Fibroblast of lung (primary cell): ENCODE measurements at regions not wholly inside any gene's neighbourhood (a gene's known extent, or its start where the extent isn't known, plus 50 kb on each side); places are given as distances from the start of the nearest gene placed in this dataset.

Experiments
- DNase-seq, 2 donors: peaks; one replicate each; pipeline versions ENCODE4 v3.0.0 to v3.0.0-alpha.2; 2010; ENCODE audit warnings: low read depth in 2 of 2
- H2AFZ ChIP-seq: 2 replicates; pipeline ENCODE4 v1.5.1; 2012; ENCODE audit warnings: low read length, control low read depth, inconsistent platforms
- H3K27ac ChIP-seq: 2 replicates; pipeline ENCODE4 v1.5.1; 2011; ENCODE audit warnings: low read length, control low read depth; ENCODE audit not compliant: insufficient read depth
- H3K27me3 ChIP-seq: 2 replicates; pipeline ENCODE4 v1.5.1; 2011; ENCODE audit warnings: mild to moderate bottlenecking, low read length; ENCODE audit not compliant: control insufficient read depth, insufficient read depth
- H3K36me3 ChIP-seq: 2 replicates; pipeline ENCODE4 v1.5.1; 2011; ENCODE audit warnings: low read length; ENCODE audit not compliant: control insufficient read depth, insufficient read depth
- H3K4me1 ChIP-seq: 2 replicates; pipeline ENCODE4 v1.5.1; 2011; ENCODE audit warnings: low read length; ENCODE audit not compliant: control insufficient read depth, insufficient read depth; ENCODE audit errors: extremely low read depth
- H3K4me2 ChIP-seq: 2 replicates; pipeline ENCODE4 v1.5.1; 2011; ENCODE audit warnings: low read length, control low read depth; ENCODE audit not compliant: insufficient read depth; ENCODE audit errors: extremely low read depth
- H3K4me3 ChIP-seq, 4 experiments: fragments of 200-600 bp in 1 of 4; sonication (generic) in 1 of 4; replicated peaks in 1 of 4; 2 replicates each; pipeline ENCODE4 v1.5.1; 2011 to 2016; ENCODE audit warnings: low read length in 4 of 4, low read depth in 3 of 4, mild to moderate bottlenecking in 3 of 4, control low read depth in 2 of 4, inconsistent platforms in 1 of 4, mixed read lengths in 1 of 4; ENCODE audit not compliant: insufficient read depth in 1 of 4; ENCODE audit errors: control extremely low read depth in 1 of 4
- H3K79me2 ChIP-seq: 2 replicates; pipeline ENCODE4 v1.5.1; 2012; ENCODE audit warnings: mild to moderate bottlenecking, low read length, inconsistent platforms; ENCODE audit not compliant: control insufficient read depth, insufficient read depth
- H3K9ac ChIP-seq: 2 replicates; pipeline ENCODE4 v1.5.1; 2011; ENCODE audit warnings: mild to moderate bottlenecking, low read length, control low read depth; ENCODE audit not compliant: insufficient read depth
- H3K9me3 ChIP-seq: 2 replicates; pipeline ENCODE4 v1.5.1; 2012; ENCODE audit warnings: low read depth, low read length; ENCODE audit not compliant: control insufficient read depth, insufficient read depth
- H4K20me1 ChIP-seq: 2 replicates; pipeline ENCODE4 v1.5.1; 2011; ENCODE audit warnings: low read length; ENCODE audit not compliant: control insufficient read depth, insufficient read depth; ENCODE audit errors: extremely low read depth
- EZH2 ChIP-seq: IDR thresholded peaks from 2 replicates; pipeline ENCODE4 v1.5.1; 2012; ENCODE audit warnings: low read length, control low read depth, mild to moderate bottlenecking; ENCODE audit errors: missing control alignments
- TF ChIP-seq, protein P1 (sequence below), 2 donors: IDR thresholded peaks in 1 of 2; conservative IDR thresholded peaks in 1 of 2; 1 replicate in 1 of 2; 2 replicates in 1 of 2; pipeline ENCODE4 v1.5.1; 2011 to 2012; ENCODE audit warnings: low read length in 2 of 2, control low read depth in 1 of 2, inconsistent platforms in 1 of 2, low read depth in 1 of 2, mild to moderate bottlenecking in 1 of 2

DNA sequence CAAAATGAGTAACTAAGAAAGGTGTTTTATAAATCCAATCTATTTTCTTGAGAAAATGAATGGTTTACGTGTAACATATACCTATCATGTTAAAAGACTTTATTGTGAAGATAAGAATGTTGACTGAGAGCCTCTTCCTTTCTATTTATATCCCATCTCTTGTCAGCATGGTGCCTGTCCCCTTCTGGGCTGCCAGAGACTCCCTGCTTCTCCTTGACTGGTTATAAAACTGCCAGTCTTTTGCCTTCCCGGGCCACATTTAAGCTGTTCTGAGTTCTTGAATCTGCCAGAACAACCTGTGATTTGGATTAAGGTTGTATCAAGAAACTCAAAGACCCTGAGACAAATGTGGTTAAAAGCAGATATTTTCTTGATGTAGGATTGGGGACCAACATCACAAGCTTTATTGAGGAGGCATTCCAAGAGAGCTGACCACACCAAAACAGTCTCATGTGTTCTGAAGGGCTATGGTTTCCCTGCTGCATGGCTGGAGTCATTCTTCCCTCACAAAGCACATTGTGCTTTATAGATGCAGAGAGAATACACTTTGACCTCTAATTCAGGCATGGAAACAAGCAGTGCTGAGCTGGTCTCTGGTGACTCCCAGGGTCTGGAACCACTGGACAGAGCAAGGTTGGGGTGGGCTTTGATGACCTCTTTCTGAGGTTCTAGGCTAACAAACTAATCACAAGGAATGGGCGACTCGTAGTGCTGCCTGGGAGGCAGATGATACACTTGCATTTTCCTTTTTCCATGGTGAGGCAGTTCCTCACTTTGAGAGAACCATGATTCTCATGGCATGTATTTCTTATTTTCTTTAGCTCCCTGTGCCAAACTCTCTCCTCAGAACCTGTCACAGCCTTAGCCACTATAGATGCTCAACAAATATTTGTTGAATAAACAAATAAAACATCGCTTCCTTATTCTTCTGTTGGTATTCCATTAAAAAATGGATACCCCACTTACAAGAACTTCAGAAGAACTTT, 205.0 kb upstream of the PREP start:
- Histone ChIP-seq H3K27me3 (no peaks in the 10 kb centered on the region), H3K36me3 (no peaks in the 10 kb centered on the region), H3K9me3 (no peaks in the 10 kb centered on the region), H3K27ac (peak overlapping the region; percentile 76), H4K20me1 (no peaks in the 10 kb centered on the region), H3K9ac (no peak overlapping the region), H2AFZ (no peak overlapping the region), H3K4me1 (peaks cover 20% of the 10 kb centered on the region), H3K4me3 (no peak overlapping the region), H3K79me2 (no peaks in the 10 kb centered on the region), H3K4me2 (no peak overlapping the region)
- no peak for TF ChIP-seq EZH2
- TF ChIP-seq, protein P1, sequence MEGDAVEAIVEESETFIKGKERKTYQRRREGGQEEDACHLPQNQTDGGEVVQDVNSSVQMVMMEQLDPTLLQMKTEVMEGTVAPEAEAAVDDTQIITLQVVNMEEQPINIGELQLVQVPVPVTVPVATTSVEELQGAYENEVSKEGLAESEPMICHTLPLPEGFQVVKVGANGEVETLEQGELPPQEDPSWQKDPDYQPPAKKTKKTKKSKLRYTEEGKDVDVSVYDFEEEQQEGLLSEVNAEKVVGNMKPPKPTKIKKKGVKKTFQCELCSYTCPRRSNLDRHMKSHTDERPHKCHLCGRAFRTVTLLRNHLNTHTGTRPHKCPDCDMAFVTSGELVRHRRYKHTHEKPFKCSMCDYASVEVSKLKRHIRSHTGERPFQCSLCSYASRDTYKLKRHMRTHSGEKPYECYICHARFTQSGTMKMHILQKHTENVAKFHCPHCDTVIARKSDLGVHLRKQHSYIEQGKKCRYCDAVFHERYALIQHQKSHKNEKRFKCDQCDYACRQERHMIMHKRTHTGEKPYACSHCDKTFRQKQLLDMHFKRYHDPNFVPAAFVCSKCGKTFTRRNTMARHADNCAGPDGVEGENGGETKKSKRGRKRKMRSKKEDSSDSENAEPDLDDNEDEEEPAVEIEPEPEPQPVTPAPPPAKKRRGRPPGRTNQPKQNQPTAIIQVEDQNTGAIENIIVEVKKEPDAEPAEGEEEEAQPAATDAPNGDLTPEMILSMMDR (conservative IDR thresholded peaks at IDR 0.05 in 1 of 2, IDR thresholded peaks at IDR 0.05 in 1 of 2; ENCODE audit: low read depth in 1 of 2, low read length in 2 of 2), result no peak
- peak in 1 of 2 donors; percentile 36 for DNase-seq

DNA sequence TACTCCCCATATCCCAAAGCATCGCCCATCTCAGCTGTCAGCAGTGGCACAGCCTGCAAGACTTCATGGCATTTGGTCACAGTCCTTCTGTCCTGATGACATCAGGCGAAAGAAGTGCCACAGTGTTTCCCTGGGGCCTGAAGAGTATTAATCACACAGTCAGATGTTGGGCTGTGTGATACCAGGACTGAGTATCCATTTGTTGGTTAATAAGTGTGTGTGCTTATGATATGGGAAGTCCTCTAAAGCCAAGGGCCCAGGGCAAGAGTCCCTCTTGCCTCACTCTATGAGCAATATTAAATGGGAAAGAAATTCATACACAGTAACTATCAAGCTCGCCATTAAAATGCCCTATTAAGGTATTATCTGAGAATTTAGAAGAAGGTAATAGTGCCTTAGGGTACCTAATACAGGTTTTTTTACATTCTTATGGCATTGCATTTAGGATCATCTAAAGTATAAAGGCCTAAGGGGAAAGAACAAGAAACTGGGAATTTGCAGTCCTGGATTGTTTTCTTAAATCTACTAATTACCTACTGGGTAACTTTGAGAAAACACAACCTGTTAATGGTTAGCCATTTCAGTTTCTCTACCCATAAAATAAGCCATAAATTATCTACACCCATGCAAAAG, 204.1 kb upstream of the PREP start:
- Histone ChIP-seq H3K36me3 (no peaks in the 10 kb centered on the region), H4K20me1 (no peaks in the 10 kb centered on the region), H3K27me3 (no peaks in the 10 kb centered on the region), H3K9me3 (no peaks in the 10 kb centered on the region), H2AFZ (no peak overlapping the region), H3K4me3 (no peak overlapping the region), H3K4me2 (no peak overlapping the region), H3K4me1 (peaks cover 21% of the 10 kb centered on the region), H3K9ac (no peak overlapping the region), H3K79me2 (no peaks in the 10 kb centered on the region), H3K27ac (no peak overlapping the region)
- DNase-seq, result no peak
- TF ChIP-seq, protein P1 (conservative IDR thresholded peaks at IDR 0.05 in 1 of 2, IDR thresholded peaks at IDR 0.05 in 1 of 2; ENCODE audit: low read depth in 1 of 2, low read length in 2 of 2), result no peak

DNA sequence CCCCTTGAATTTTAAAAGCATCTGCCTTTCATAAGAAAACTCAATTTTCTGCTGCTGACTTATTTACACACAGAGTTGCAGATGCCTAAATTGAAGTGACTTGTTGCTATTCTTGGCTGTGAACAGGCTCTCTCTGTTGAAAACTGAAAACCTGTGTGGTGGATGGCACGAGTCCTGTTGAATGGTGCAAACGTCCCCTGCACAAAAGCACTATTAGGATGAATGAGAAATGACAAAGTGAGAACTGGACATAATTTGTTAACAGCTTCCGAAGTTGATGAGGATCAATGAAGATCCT, 201.7 kb upstream of the PREP start:
- no peak overlapping the region for H3K4me2 ChIP-seq
- H3K9ac ChIP-seq, result no peak overlapping the region

More for the DNA sequence above, 201.7 kb upstream of the PREP start:
- H2AFZ ChIP-seq, result no peak overlapping the region
- no peaks in the 10 kb centered on the region for H4K20me1 ChIP-seq
- H3K9me3 ChIP-seq, result no peaks in the 10 kb centered on the region
- TF ChIP-seq EZH2, result no peak
- TF ChIP-seq, protein P1 (conservative IDR thresholded peaks at IDR 0.05 in 1 of 2, IDR thresholded peaks at IDR 0.05 in 1 of 2; ENCODE audit: low read depth in 1 of 2, low read length in 2 of 2), result no peak
- no peak overlapping the region for H3K4me3 ChIP-seq
- no peak overlapping the region for H3K27ac ChIP-seq
- no peaks in the 10 kb centered on the region for H3K27me3 ChIP-seq
- no peak for DNase-seq
- peaks cover 26% of the 10 kb centered on the region for H3K4me1 ChIP-seq
- no peaks in the 10 kb centered on the region for H3K36me3 ChIP-seq
- no peaks in the 10 kb centered on the region for H3K79me2 ChIP-seq
